Fibroblast of villous mesenchyme (primary cell): ENCODE measurements at regions not wholly inside any gene's neighbourhood (a gene's known extent, or its start where the extent isn't known, plus 50 kb on each side); places are given as distances from the start of the nearest gene placed in this dataset.

Source experiments
- DNase-seq: peaks from one replicate; pipeline ENCODE4 v3.0.0-alpha.2; 2010; ENCODE audit warnings: low read depth
- H3K4me3 ChIP-seq: 2 replicates; pipeline ENCODE4 v1.5.1; 2011; ENCODE audit warnings: low read depth, mild to moderate bottlenecking, low read length
- CTCF ChIP-seq: IDR thresholded peaks from 2 replicates; pipeline ENCODE4 v1.5.1; 2012; ENCODE audit warnings: low read depth, mild to moderate bottlenecking, low read length; ENCODE audit not compliant: insufficient read depth

GRCh38 chr7:88617185-88617584 is 142.3 kb upstream of the ZNF804B start:
- no peak for TF ChIP-seq CTCF
- no peak overlapping the region for H3K4me3 ChIP-seq
- DNase-seq: no peak

GRCh38 chr7:88615336-88615735 is 144.2 kb upstream of the ZNF804B start:
- H3K4me3 ChIP-seq: no peak overlapping the region
- no peak for DNase-seq
- TF ChIP-seq CTCF: no peak

- TF ChIP-seq CTCF: no peak
- H3K4me3 ChIP-seq: no peak overlapping the region
- DNase-seq: no peak
Measured at GRCh38 chr7:88614736-88615135, 144.8 kb upstream of the ZNF804B start.

GRCh38 chr7:88610942-88611341 is 148.6 kb upstream of the ZNF804B start:
- no peak for DNase-seq
- TF ChIP-seq CTCF: no peak
- H3K4me3 ChIP-seq: no peak overlapping the region

- H3K4me3 ChIP-seq: no peak overlapping the region
- TF ChIP-seq CTCF: no peak
- no peak for DNase-seq
Measured at GRCh38 chr7:88600695-88601094, 158.8 kb upstream of the ZNF804B start.

- no peak for DNase-seq
- no peak for TF ChIP-seq CTCF
- H3K4me3 ChIP-seq: no peak overlapping the region
Measured at GRCh38 chr7:88599528-88599927, 160.0 kb upstream of the ZNF804B start.

- H3K4me3 ChIP-seq: no peak overlapping the region
- no peak for TF ChIP-seq CTCF
- no peak for DNase-seq
Measured at GRCh38 chr7:88597941-88598425, 161.5 kb upstream of the ZNF804B start.
